ENCODE measurements at regions not wholly inside any gene's neighbourhood (a gene's known extent, or its start where the extent isn't known, plus 50 kb on each side); places are given as distances from the start of the nearest gene placed in this dataset.

DNA sequence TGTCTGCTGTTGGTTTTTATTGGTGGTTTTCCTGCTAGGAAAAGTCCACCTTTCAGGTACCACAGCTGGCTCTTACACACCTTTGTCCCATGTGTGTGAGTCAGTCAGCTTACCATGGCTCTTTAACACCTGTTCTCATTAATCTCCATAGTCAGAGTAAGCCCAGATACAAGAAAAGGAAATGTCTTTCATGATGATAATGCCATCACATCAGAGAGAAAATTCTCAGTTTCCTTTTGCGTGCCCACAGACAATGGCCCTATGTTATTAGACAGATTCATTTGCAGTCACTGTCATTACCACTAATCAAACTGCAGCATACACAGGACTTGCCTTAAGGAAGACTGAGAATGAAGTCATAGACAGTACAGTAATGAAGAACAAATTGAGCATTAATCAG, 1583.6 kb upstream of the LRRTM3 start:
- Histone ChIP-seq H3K9me3 (no peaks in the 10 kb centered on the region), H3K4me3 (no peak overlapping the region), H3K27me3 (replicated peaks; ENCODE audit: insufficient read depth) (no peaks in the 10 kb centered on the region), H3K36me3 (no peaks in the 10 kb centered on the region), H3K27ac (no peak overlapping the region), H3K4me1 (replicated peaks) (no peaks in the 10 kb centered on the region)
- no peak for DNase-seq (ENCODE audit: low spot score)
- no peak for TF ChIP-seq POLR2A (IDR thresholded peaks at IDR 0.05)
- no peak for TF ChIP-seq POLR2AphosphoS5 (IDR thresholded peaks at IDR 0.05)
- TF ChIP-seq, protein P1, sequence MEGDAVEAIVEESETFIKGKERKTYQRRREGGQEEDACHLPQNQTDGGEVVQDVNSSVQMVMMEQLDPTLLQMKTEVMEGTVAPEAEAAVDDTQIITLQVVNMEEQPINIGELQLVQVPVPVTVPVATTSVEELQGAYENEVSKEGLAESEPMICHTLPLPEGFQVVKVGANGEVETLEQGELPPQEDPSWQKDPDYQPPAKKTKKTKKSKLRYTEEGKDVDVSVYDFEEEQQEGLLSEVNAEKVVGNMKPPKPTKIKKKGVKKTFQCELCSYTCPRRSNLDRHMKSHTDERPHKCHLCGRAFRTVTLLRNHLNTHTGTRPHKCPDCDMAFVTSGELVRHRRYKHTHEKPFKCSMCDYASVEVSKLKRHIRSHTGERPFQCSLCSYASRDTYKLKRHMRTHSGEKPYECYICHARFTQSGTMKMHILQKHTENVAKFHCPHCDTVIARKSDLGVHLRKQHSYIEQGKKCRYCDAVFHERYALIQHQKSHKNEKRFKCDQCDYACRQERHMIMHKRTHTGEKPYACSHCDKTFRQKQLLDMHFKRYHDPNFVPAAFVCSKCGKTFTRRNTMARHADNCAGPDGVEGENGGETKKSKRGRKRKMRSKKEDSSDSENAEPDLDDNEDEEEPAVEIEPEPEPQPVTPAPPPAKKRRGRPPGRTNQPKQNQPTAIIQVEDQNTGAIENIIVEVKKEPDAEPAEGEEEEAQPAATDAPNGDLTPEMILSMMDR (IDR thresholded peaks at IDR 0.05) = no peak
- 52% methylated on average over 1 of the region's 1 CpG for WGBS
- intact Hi-C loops (cut with DNase I) = no loop called here

DNA sequence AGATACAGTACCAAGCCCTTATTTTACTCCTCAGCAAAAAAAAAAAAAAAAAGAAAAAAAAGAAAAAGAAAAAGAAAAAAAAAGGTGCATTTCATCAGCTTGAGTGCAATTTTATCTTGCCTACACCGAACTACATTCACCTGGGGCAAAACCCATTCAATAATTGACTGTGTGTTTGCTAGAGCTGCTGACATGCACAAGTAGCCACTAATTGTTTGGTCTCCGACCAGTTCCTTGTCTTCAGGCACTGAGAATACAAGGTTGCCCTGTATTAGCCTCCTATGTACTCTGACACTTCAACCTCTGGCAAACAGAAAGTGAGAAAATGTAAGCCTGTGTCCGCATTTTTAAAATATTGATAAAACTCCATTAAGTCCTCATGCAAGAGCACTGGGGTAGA, 1579.4 kb upstream of the LRRTM3 start:
- TF ChIP-seq POLR2AphosphoS5 (IDR thresholded peaks at IDR 0.05) = no peak
- TF ChIP-seq, protein P1 (IDR thresholded peaks at IDR 0.05) = no peak
- TF ChIP-seq POLR2A (IDR thresholded peaks at IDR 0.05) = no peak
- no peak overlapping the region for H3K4me3 ChIP-seq
- no peak overlapping the region for H3K27ac ChIP-seq
- H3K9me3 ChIP-seq = no peaks in the 10 kb centered on the region
- intact Hi-C loops (cut with DNase I) = no loop called here
- 51% methylated on average over 3 of the region's 3 CpGs for WGBS
- H3K4me1 ChIP-seq (replicated peaks) = no peaks in the 10 kb centered on the region
- no peaks in the 10 kb centered on the region for H3K27me3 ChIP-seq (replicated peaks; ENCODE audit: insufficient read depth)
- H3K36me3 ChIP-seq = no peaks in the 10 kb centered on the region
- DNase-seq (ENCODE audit: low spot score) = no peak

DNA sequence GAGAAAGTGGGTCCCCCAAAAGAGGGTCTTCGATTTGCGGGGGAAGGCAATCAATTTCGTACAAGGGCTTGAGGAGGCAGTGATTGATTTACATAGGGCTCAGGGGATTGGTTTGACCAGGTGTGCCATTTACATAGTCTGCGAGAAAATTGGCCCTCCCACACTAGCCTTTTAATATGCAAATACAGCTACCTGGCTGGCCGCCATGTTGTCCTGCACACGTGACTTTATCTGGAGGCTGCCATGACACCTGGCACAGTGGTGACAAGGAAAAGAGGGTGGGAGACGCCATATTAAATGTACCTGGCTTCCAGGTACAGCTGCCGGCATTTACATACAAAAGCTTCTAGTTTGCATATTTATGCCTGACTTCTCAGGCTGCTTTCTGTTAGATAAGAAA, 1577.2 kb upstream of the LRRTM3 start:
- 78% methylated on average over 8 of the region's 8 CpGs for WGBS

DNA sequence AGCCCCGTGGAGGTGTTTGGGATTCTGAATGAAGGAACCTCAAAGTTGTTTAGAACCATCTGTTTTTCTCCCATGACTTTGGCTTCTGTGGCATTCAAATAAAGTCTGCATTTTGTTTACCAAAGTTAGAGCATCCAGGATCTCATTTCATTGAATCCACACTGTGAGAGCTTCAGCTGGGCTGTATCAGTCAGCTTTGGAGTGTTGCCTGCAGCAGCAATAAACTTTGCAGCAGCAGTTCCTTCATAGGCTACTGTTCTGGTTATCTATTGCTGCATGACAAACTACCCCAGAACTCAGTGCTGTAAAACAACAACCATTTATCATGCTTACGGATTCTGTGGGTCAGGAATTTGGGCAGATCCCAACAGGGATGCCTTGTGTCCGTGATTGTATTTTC, 1575.2 kb upstream of the LRRTM3 start:
- intact Hi-C loops (cut with DNase I) = loop anchor here (10.0 kb wide), 1 partner anchor 834 kb away; no protein-coding TSS in a partner anchor
- no peak overlapping the region for H3K27ac ChIP-seq
- no peaks in the 10 kb centered on the region for H3K27me3 ChIP-seq (replicated peaks; ENCODE audit: insufficient read depth)
- 8% methylated on average over 3 of the region's 3 CpGs for WGBS
- H3K9me3 ChIP-seq = no peaks in the 10 kb centered on the region
- no peaks in the 10 kb centered on the region for H3K4me1 ChIP-seq (replicated peaks)
- no peak for DNase-seq (ENCODE audit: low spot score)
- no peak overlapping the region for H3K4me3 ChIP-seq
- TF ChIP-seq, protein P1 (IDR thresholded peaks at IDR 0.05) = no peak
- H3K36me3 ChIP-seq = no peaks in the 10 kb centered on the region

More for the DNA sequence above, 1577.2 kb upstream of the LRRTM3 start:
- intact Hi-C loops (cut with DNase I) = no loop called here
- Histone ChIP-seq H3K4me3 (no peak overlapping the region), H3K36me3 (no peaks in the 10 kb centered on the region), H3K27ac (no peak overlapping the region), H3K27me3 (replicated peaks; ENCODE audit: insufficient read depth) (no peaks in the 10 kb centered on the region), H3K9me3 (no peaks in the 10 kb centered on the region), H3K4me1 (replicated peaks) (no peaks in the 10 kb centered on the region)
- TF ChIP-seq, protein P1 (IDR thresholded peaks at IDR 0.05) = no peak
- TF ChIP-seq POLR2A (IDR thresholded peaks at IDR 0.05) = no peak
- TF ChIP-seq POLR2AphosphoS5 (IDR thresholded peaks at IDR 0.05) = no peak
- DNase-seq (ENCODE audit: low spot score) = no peak

DNA sequence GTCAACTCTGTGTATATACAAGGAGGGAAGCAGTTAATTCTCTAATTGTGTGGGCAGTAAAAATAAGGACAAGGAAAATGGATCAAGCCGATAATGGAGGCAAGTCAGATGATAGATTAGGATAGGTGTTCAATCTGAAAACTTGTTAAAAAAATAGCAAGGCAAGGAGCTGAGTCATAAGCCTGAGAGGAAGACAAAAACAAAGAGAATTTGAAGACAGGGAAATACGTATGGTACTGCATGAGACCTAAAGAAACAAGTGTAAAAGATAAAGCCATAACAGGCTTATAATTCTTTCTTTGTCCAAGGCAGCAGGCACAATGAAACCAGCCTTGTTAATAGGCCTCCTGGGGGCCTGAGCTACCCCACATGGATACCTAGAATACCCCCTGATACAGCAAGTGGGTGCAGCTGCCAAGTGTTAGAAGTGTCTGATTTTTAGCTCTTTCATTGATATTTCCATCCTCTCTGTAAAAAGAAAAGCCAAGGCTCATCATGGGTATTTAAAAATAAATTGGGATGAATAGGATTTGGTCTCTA, 1570.6 kb upstream of the LRRTM3 start:
- intact Hi-C loops (cut with DNase I) = loop anchor here (10.0 kb wide), 1 partner anchor 830 kb away; no protein-coding TSS in a partner anchor
- no peak for TF ChIP-seq POLR2A (IDR thresholded peaks at IDR 0.05)
- TF ChIP-seq POLR2AphosphoS5 (IDR thresholded peaks at IDR 0.05) = no peak
- TF ChIP-seq, protein P1 (IDR thresholded peaks at IDR 0.05) = no peak
- 64% methylated on average over 2 of the region's 2 CpGs for WGBS
- H3K9me3 ChIP-seq = no peaks in the 10 kb centered on the region
- no peak overlapping the region for H3K4me3 ChIP-seq
- no peaks in the 10 kb centered on the region for H3K27me3 ChIP-seq (replicated peaks; ENCODE audit: insufficient read depth)
- no peaks in the 10 kb centered on the region for H3K36me3 ChIP-seq
- H3K4me1 ChIP-seq (replicated peaks) = no peaks in the 10 kb centered on the region
- H3K27ac ChIP-seq = no peak overlapping the region
- DNase-seq (ENCODE audit: low spot score) = no peak
